PFSK-1 (cell line): ENCODE measurements at regions not wholly inside any gene's neighbourhood (a gene's known extent, or its start where the extent isn't known, plus 50 kb on each side); places are given as distances from the start of the nearest gene placed in this dataset.

ENCODE experiments used
- FOXP2 ChIP-seq: optimal IDR thresholded peaks from 2 replicates; pipeline ENCODE3; 2011; ENCODE audit warnings: borderline replicate concordance, control low read depth, inconsistent platforms; ENCODE audit not compliant: insufficient read depth; ENCODE audit errors: extremely low read length, extremely low read depth
- POLR2AphosphoS5 ChIP-seq: IDR thresholded peaks from 2 replicates; pipeline ENCODE4 v1.6.1; 2012; ENCODE audit warnings: low read depth, mild to moderate bottlenecking, control low read depth, low read length, moderate library complexity
- TAF1 ChIP-seq: IDR thresholded peaks from 2 replicates; pipeline ENCODE4 v1.6.1; 2012; ENCODE audit warnings: low read length, control low read depth, borderline replicate concordance; ENCODE audit not compliant: insufficient read depth
- TF ChIP-seq, protein P1 (sequence below), 2 experiments: IDR thresholded peaks; 2 replicates each; pipeline versions ENCODE4 v1.6.1 to v1.8.0; 2011 to 2012; ENCODE audit warnings: low read depth in 2 of 2, low read length in 2 of 2, control low read depth in 1 of 2, inconsistent platforms in 1 of 2, mild to moderate bottlenecking in 1 of 2, moderate library complexity in 1 of 2; ENCODE audit not compliant: insufficient read depth in 1 of 2

- TF ChIP-seq FOXP2, result no peak
- TF ChIP-seq, protein P1, sequence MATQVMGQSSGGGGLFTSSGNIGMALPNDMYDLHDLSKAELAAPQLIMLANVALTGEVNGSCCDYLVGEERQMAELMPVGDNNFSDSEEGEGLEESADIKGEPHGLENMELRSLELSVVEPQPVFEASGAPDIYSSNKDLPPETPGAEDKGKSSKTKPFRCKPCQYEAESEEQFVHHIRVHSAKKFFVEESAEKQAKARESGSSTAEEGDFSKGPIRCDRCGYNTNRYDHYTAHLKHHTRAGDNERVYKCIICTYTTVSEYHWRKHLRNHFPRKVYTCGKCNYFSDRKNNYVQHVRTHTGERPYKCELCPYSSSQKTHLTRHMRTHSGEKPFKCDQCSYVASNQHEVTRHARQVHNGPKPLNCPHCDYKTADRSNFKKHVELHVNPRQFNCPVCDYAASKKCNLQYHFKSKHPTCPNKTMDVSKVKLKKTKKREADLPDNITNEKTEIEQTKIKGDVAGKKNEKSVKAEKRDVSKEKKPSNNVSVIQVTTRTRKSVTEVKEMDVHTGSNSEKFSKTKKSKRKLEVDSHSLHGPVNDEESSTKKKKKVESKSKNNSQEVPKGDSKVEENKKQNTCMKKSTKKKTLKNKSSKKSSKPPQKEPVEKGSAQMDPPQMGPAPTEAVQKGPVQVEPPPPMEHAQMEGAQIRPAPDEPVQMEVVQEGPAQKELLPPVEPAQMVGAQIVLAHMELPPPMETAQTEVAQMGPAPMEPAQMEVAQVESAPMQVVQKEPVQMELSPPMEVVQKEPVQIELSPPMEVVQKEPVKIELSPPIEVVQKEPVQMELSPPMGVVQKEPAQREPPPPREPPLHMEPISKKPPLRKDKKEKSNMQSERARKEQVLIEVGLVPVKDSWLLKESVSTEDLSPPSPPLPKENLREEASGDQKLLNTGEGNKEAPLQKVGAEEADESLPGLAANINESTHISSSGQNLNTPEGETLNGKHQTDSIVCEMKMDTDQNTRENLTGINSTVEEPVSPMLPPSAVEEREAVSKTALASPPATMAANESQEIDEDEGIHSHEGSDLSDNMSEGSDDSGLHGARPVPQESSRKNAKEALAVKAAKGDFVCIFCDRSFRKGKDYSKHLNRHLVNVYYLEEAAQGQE (IDR thresholded peaks at IDR 0.05; ENCODE audit: insufficient read depth in 1 of 2, low read depth in 2 of 2, low read length in 2 of 2), result no peak
- TF ChIP-seq TAF1, result no peak
- TF ChIP-seq POLR2AphosphoS5, result no peak
Observed at GRCh38 chr16:86374603-86375130, 135.7 kb upstream of the FOXF1 start.
